SK-N-SH treated with all-trans-retinoic acid at 6 μM for 48 hours (cell line): ENCODE measurements at regions not wholly inside any gene's neighbourhood (a gene's known extent, or its start where the extent isn't known, plus 50 kb on each side); places are given as distances from the start of the nearest gene placed in this dataset.

Source experiments
- ATAC-seq: fragments of 200-7000 bp; cut with Tn5 transposase; 3 replicates; pipeline ENCODE4 v1.9.1; 2020; ENCODE audit warnings: mild to moderate bottlenecking, moderate library complexity
- ARNTL ChIP-seq: fragments of 450-650 bp; formaldehyde crosslinking; IDR thresholded peaks from 2 replicates; pipeline ENCODE4 v1.5.0; 2020; ENCODE audit warnings: low read depth, mild to moderate bottlenecking, moderate library complexity, borderline replicate concordance
- BACH2 ChIP-seq: fragments of 250-450 bp; sonication (Bioruptor Pico); IDR thresholded peaks from 2 replicates; pipeline ENCODE4 v1.9.0; 2021; ENCODE audit warnings: mild to moderate bottlenecking, borderline replicate concordance
- CREB5 ChIP-seq: fragments of 250-450 bp; sonication (Bioruptor Pico); IDR thresholded peaks from 2 replicates; pipeline ENCODE4 v1.5.1; 2020; ENCODE audit warnings: low read depth, mild to moderate bottlenecking, moderate library complexity
- CSDC2 ChIP-seq: fragments of 250-450 bp; sonication (Bioruptor Pico); IDR thresholded peaks from 2 replicates; pipeline ENCODE4 v1.5.0; 2020; ENCODE audit warnings: mild to moderate bottlenecking, moderate library complexity
- ESRRG ChIP-seq: fragments of 250-450 bp; sonication (Bioruptor Pico); IDR thresholded peaks from 2 replicates; pipeline ENCODE4 v1.6.1; 2021; ENCODE audit warnings: mild to moderate bottlenecking
- GLIS3 ChIP-seq: fragments of 250-450 bp; sonication (Bioruptor Pico); IDR thresholded peaks from 2 replicates; pipeline ENCODE4 v1.5.0; 2020; ENCODE audit warnings: mild to moderate bottlenecking, moderate library complexity
- ISL1 ChIP-seq: fragments of 250-450 bp; sonication (Bioruptor Pico); IDR thresholded peaks from 2 replicates; pipeline ENCODE4 v2.1.2; 2022; ENCODE audit warnings: mild to moderate bottlenecking, moderate library complexity
- OSR1 ChIP-seq: fragments of 250-450 bp; sonication (Bioruptor Pico); IDR thresholded peaks from 2 replicates; pipeline ENCODE4 v1.8.0; 2022; ENCODE audit warnings: moderate library complexity, mild to moderate bottlenecking, inconsistent platforms
- POU6F1 ChIP-seq: fragments of 250-450 bp; sonication (Bioruptor Pico); IDR thresholded peaks from 2 replicates; pipeline ENCODE4 v1.8.0; 2021; ENCODE audit warnings: low read depth, mild to moderate bottlenecking, moderate library complexity, borderline replicate concordance
- PPARA ChIP-seq: fragments of 250-450 bp; sonication (Bioruptor Pico); IDR thresholded peaks from 2 replicates; pipeline ENCODE4 v1.5.0; 2020; ENCODE audit warnings: mild to moderate bottlenecking, borderline replicate concordance
- RARB ChIP-seq: fragments of 250-450 bp; sonication (Bioruptor Pico); IDR thresholded peaks from 2 replicates; pipeline ENCODE4 v1.8.0; 2021; ENCODE audit warnings: mild to moderate bottlenecking, moderate library complexity
- SNAI2 ChIP-seq: fragments of 250-450 bp; sonication (Bioruptor Pico); IDR thresholded peaks from 2 replicates; pipeline ENCODE4 v1.5.0; 2020; ENCODE audit warnings: mild to moderate bottlenecking, moderate library complexity
- TCF4 ChIP-seq: fragments of 250-450 bp; sonication (Bioruptor Pico); IDR thresholded peaks from 2 replicates; pipeline ENCODE4 v1.8.0; 2021; ENCODE audit warnings: mild to moderate bottlenecking, moderate library complexity, borderline replicate concordance
- TOX ChIP-seq: fragments of 250-450 bp; sonication (Bioruptor Pico); IDR thresholded peaks from 2 replicates; pipeline ENCODE4 v1.8.0; 2021; ENCODE audit warnings: mild to moderate bottlenecking, moderate library complexity, borderline replicate concordance
- TSHZ2 ChIP-seq: fragments of 250-450 bp; sonication (Bioruptor Pico); IDR thresholded peaks from 2 replicates; pipeline ENCODE4 v1.5.0; 2020; ENCODE audit warnings: mild to moderate bottlenecking, moderate library complexity
- ZC3H10 ChIP-seq: fragments of 250-450 bp; sonication (Bioruptor Pico); IDR thresholded peaks from 2 replicates; pipeline ENCODE4 v1.5.1; 2021; ENCODE audit warnings: mild to moderate bottlenecking, moderate library complexity
- ZFP3 ChIP-seq: fragments of 250-450 bp; sonication (Bioruptor Pico); IDR thresholded peaks from 2 replicates; pipeline ENCODE4 v1.5.0; 2020; ENCODE audit warnings: mild to moderate bottlenecking, moderate library complexity
- ZFP30 ChIP-seq: fragments of 450-650 bp; formaldehyde crosslinking; IDR thresholded peaks from 2 replicates; pipeline ENCODE4 v1.5.0; 2022; ENCODE audit warnings: mild to moderate bottlenecking, moderate library complexity
- ZNF565 ChIP-seq: fragments of 450-650 bp; formaldehyde crosslinking; conservative IDR thresholded peaks from 2 replicates; pipeline ENCODE4 v1.5.0; 2020; ENCODE audit warnings: low read depth, mild to moderate bottlenecking, moderate library complexity
- ZNF70 ChIP-seq: fragments of 450-650 bp; formaldehyde crosslinking; IDR thresholded peaks from 2 replicates; pipeline ENCODE4 v1.5.0; 2020; ENCODE audit warnings: mild to moderate bottlenecking, moderate library complexity
- ZNF8 ChIP-seq: fragments of 450-650 bp; formaldehyde crosslinking; IDR thresholded peaks from 2 replicates; pipeline ENCODE4 v1.5.0; 2020; ENCODE audit warnings: mild to moderate bottlenecking, moderate library complexity
- TF ChIP-seq, protein P1 (sequence below): fragments of 250-450 bp; sonication (Bioruptor Pico); IDR thresholded peaks from 2 replicates; pipeline ENCODE4 v1.8.0; 2020; ENCODE audit warnings: mild to moderate bottlenecking, moderate library complexity, borderline replicate concordance

DNA sequence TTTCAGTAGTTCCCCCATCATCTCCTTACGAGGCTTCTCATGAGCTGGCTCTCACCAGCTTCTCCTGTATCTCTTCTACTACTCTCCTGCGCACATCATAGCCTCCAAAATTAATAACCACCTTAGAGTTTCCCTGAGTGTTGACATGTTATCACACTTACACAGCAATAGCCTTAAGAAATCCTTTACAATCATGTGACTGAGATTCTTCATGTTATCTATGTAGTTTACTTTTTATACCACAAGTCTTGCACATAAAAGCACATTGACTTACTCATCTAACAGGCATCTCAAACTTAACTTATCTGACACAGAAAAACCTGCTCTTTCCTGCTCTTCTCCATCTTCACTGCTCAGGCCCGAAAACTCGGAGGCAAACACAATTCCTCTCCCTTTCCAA lies 103.7 kb upstream of the TAB2 start:
- no peak for TF ChIP-seq ZNF70 (CRISPR knock-in tag)
- TF ChIP-seq ISL1 (CRISPR knock-in tag) = no peak
- no peak for TF ChIP-seq POU6F1 (CRISPR knock-in tag)
- TF ChIP-seq ZNF8 (CRISPR knock-in tag) = no peak
- TF ChIP-seq ARNTL (CRISPR knock-in tag) = no peak
- no peak for TF ChIP-seq ZFP30 (CRISPR knock-in tag)
- no peak for TF ChIP-seq TCF4
- no peak for TF ChIP-seq CSDC2 (CRISPR knock-in tag)
- no peak for TF ChIP-seq ESRRG (CRISPR knock-in tag)
- TF ChIP-seq ZNF565 = no peak
- no peak for TF ChIP-seq BACH2 (CRISPR knock-in tag)
- TF ChIP-seq ZFP3 (CRISPR knock-in tag) = no peak
- no peak for TF ChIP-seq PPARA (CRISPR knock-in tag)
- TF ChIP-seq TSHZ2 (CRISPR knock-in tag) = no peak
- no peak for TF ChIP-seq ZC3H10 (CRISPR knock-in tag)
- TF ChIP-seq GLIS3 = no peak
- TF ChIP-seq, protein P1, sequence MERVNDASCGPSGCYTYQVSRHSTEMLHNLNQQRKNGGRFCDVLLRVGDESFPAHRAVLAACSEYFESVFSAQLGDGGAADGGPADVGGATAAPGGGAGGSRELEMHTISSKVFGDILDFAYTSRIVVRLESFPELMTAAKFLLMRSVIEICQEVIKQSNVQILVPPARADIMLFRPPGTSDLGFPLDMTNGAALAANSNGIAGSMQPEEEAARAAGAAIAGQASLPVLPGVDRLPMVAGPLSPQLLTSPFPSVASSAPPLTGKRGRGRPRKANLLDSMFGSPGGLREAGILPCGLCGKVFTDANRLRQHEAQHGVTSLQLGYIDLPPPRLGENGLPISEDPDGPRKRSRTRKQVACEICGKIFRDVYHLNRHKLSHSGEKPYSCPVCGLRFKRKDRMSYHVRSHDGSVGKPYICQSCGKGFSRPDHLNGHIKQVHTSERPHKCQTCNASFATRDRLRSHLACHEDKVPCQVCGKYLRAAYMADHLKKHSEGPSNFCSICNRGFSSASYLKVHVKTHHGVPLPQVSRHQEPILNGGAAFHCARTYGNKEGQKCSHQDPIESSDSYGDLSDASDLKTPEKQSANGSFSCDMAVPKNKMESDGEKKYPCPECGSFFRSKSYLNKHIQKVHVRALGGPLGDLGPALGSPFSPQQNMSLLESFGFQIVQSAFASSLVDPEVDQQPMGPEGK (CRISPR knock-in tag) = no peak
- TF ChIP-seq, all 23 proteins: peak for 0
- ATAC-seq = no peak

GRCh38 chr6:149216459-149216858 lies 101.1 kb upstream of the TAB2 start:
- no peak for ATAC-seq

More at GRCh38 chr6:149216459-149216858, 101.1 kb upstream of the TAB2 start:
- TF ChIP-seq, protein P1 (CRISPR knock-in tag) = no peak
- no peak for TF ChIP-seq ZFP3 (CRISPR knock-in tag)
- TF ChIP-seq ARNTL (CRISPR knock-in tag) = no peak
- no peak for TF ChIP-seq SNAI2 (CRISPR knock-in tag)
- no peak for TF ChIP-seq TCF4
- no peak for TF ChIP-seq ESRRG (CRISPR knock-in tag)
- TF ChIP-seq RARB (CRISPR knock-in tag) = no peak
- no peak for TF ChIP-seq TOX (CRISPR knock-in tag)
- TF ChIP-seq ISL1 (CRISPR knock-in tag) = no peak
- TF ChIP-seq ZNF70 (CRISPR knock-in tag) = no peak
- no peak for TF ChIP-seq BACH2 (CRISPR knock-in tag)
- no peak for TF ChIP-seq CREB5 (CRISPR knock-in tag)
- TF ChIP-seq ZNF565 = no peak
- TF ChIP-seq ZFP30 (CRISPR knock-in tag) = no peak
- TF ChIP-seq CSDC2 (CRISPR knock-in tag) = no peak
- TF ChIP-seq OSR1 (CRISPR knock-in tag) = no peak
- no peak for TF ChIP-seq POU6F1 (CRISPR knock-in tag)
- TF ChIP-seq ZNF8 (CRISPR knock-in tag) = no peak
- TF ChIP-seq GLIS3 = no peak
